ENCODE measurements at regions not wholly inside any gene's neighbourhood (a gene's known extent, or its start where the extent isn't known, plus 50 kb on each side); places are given as distances from the start of the nearest gene placed in this dataset.

GRCh38 chr12:127555071-127555470 lies 711.9 kb upstream of the TMEM132C start:
- 0 out of 2 replicates have a peak, but pooled peaks have one; percentile 30 for TF ChIP-seq BMI1 (IDR thresholded peaks at IDR 0.05; ENCODE audit: borderline replicate concordance)
- TF ChIP-seq SMARCA5 (IDR thresholded peaks at IDR 0.05), result no peak
- peak; percentile 93 for TF ChIP-seq NR2F1 (conservative IDR thresholded peaks at IDR 0.05)
- TF ChIP-seq IKZF1 (conservative IDR thresholded peaks at IDR 0.05), result peak; percentile 58; the same call in 1 of the 2 replicates
- WGBS (ENCODE audit: insufficient coverage, insufficient replicate concordance, low lambda C conversion rate, missing lambda C conversion rate), result 9% methylated on average over 4 of the region's 4 CpGs
- Histone ChIP-seq H4K20me1 (ENCODE audit: control insufficient read depth, insufficient read depth) (no peaks in the 10 kb centered on the region), H3K9ac (ENCODE audit: control insufficient read depth, insufficient read depth, low read length) (no peak overlapping the region), H3K4me1 (ENCODE audit: control insufficient read depth, insufficient read depth, low read length) (no peaks in the 10 kb centered on the region), H3K79me2 (ENCODE audit: control insufficient read depth, insufficient read depth, low read length) (no peaks in the 10 kb centered on the region), H3K4me2 (ENCODE audit: control insufficient read depth, insufficient read depth) (no peak overlapping the region), H3K36me3 (ENCODE audit: control insufficient read depth in 2 of 2, insufficient read depth in 2 of 2, low read length in 1 of 2) (no peaks in the 10 kb centered on the region), H3K27me3 (replicated peaks in 1 of 2; ENCODE audit: control insufficient read depth in 2 of 2, insufficient read depth in 2 of 2, low read length in 1 of 2) (no peaks in the 10 kb centered on the region), H3K27ac (ENCODE audit: control insufficient read depth, insufficient read depth) (no peak overlapping the region), H3K4me3 (no peak overlapping the region), H2AFZ (ENCODE audit: control insufficient read depth, low read depth, low read length) (no peak overlapping the region), H3K9me3 (replicated peaks; ENCODE audit: control insufficient read depth, insufficient read depth, low read length) (no peaks in the 10 kb centered on the region)
- FAIRE-seq (no peak), DNase-seq (ENCODE audit: low read depth, low spot score) (no peak), ATAC-seq (no peak)
- intact Hi-C loops (cut with micrococcal nuclease; ENCODE audit: unreplicated experiment) (no loop called here), in situ Hi-C loops (cut with MboI) (no loop called here)
- CTCF ChIA-PET, result no interaction called here
- no TSS peak for BruUV-seq (replicated peaks)
- SMC1A ChIA-PET (ENCODE audit: uncharacterized antibody, unreplicated experiment), result interaction anchor here (2.2 kb wide), 1 partner anchor 59 kb away, joined by 7 read pairs; no protein-coding TSS in a partner anchor
- RAD21 ChIA-PET (ENCODE audit: unreplicated experiment), result no interaction called here
- POLR2A ChIA-PET, result no interaction called here

DNA sequence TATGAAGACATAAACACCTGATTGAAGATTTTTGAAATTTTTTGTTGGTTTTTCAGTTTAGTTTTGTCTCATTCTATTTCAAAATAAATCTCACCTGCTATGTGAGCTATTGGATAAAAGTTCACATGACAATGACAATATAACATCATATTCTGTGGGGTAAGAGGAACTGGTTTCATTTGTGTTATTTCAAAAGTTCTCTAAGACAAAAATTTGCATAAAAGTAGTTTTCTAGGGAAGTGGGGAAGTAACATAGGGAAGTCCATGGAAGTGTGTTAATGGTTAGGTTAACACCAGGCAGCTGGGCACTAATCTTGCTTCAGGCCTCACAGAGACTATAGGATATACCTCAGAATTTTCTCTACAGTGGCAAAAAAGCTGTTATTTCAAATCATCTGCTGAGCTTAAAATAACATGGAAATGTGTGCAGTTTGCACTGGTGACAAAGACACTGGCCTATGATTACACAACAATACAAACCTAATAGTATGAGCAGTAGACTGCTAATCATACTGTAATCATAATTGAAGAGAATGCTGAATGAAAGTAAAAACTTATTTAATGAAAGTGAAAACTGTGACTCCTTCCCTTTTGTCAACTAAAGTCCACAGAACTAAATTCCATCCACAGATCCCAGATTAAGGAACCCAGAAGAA lies 710.6 kb upstream of the TMEM132C start:
- Histone ChIP-seq H3K4me2 (ENCODE audit: control insufficient read depth, insufficient read depth) (no peak overlapping the region), H4K20me1 (ENCODE audit: control insufficient read depth, insufficient read depth) (no peaks in the 10 kb centered on the region), H2AFZ (ENCODE audit: control insufficient read depth, low read depth, low read length) (no peak overlapping the region), H3K4me1 (ENCODE audit: control insufficient read depth, insufficient read depth, low read length) (no peaks in the 10 kb centered on the region), H3K9me3 (replicated peaks; ENCODE audit: control insufficient read depth, insufficient read depth, low read length) (no peaks in the 10 kb centered on the region), H3K27ac (ENCODE audit: control insufficient read depth, insufficient read depth) (no peak overlapping the region), H3K27me3 (replicated peaks in 1 of 2; ENCODE audit: control insufficient read depth in 2 of 2, insufficient read depth in 2 of 2, low read length in 1 of 2) (no peaks in the 10 kb centered on the region), H3K4me3 (no peak overlapping the region), H3K36me3 (ENCODE audit: control insufficient read depth in 2 of 2, insufficient read depth in 2 of 2, low read length in 1 of 2) (no peaks in the 10 kb centered on the region), H3K79me2 (ENCODE audit: control insufficient read depth, insufficient read depth, low read length) (no peaks in the 10 kb centered on the region), H3K9ac (ENCODE audit: control insufficient read depth, insufficient read depth, low read length) (no peak overlapping the region)
- no peak for DNase-seq (ENCODE audit: low read depth, low spot score)
- ATAC-seq, result no peak
- BruUV-seq (replicated peaks), result no TSS peak
- POLR2A ChIA-PET, result no interaction called here
- intact Hi-C loops (cut with micrococcal nuclease; ENCODE audit: unreplicated experiment), result no loop called here
- no peak for FAIRE-seq
- TF ChIP-seq NR2F1 (conservative IDR thresholded peaks at IDR 0.05) (no peak), IKZF1 (conservative IDR thresholded peaks at IDR 0.05) (peak; percentile 54)
- SMC1A ChIA-PET (ENCODE audit: uncharacterized antibody, unreplicated experiment), result interaction anchor here (0.7 to 2.2 kb wide), 9 partner anchors 18 to 122 kb away, joined by 3 to 7 read pairs (median 4); no protein-coding TSS in a partner anchor
- RAD21 ChIA-PET (ENCODE audit: unreplicated experiment), result interaction anchor here (0.8 to 1.3 kb wide), 4 partner anchors 14 to 121 kb away, joined by 3 to 5 read pairs (median 4); no protein-coding TSS in a partner anchor
- CTCF ChIA-PET, result interaction anchor here (0.9 to 1.0 kb wide), 2 partner anchors 15 to 57 kb away, joined by 3 read pairs; no protein-coding TSS in a partner anchor
- in situ Hi-C loops (cut with MboI), result no loop called here
